ENCODE measurements at regions not wholly inside any gene's neighbourhood (a gene's known extent, or its start where the extent isn't known, plus 50 kb on each side); places are given as distances from the start of the nearest gene placed in this dataset.
"Not testable (repeated sequence)": the region's sequence is repeated elsewhere in the genome, so short reads cannot be mapped to it uniquely, and the experiment has no call there.

- not testable (repeated sequence) for H2AFZ ChIP-seq (ENCODE audit: low read length); H4K5ac ChIP-seq (ENCODE audit: insufficient read length, low read depth, low read length); H3K4me1 ChIP-seq (ENCODE audit: insufficient read depth, low read length); H3K9me3 ChIP-seq (ENCODE audit: control insufficient read depth, low read depth, low read length); H3K79me1 ChIP-seq (ENCODE audit: insufficient read depth, low read depth, low read length, poor library complexity, severe bottlenecking); H3K23me2 ChIP-seq (ENCODE audit: insufficient read length, low read depth, low read length, poor library complexity, severe bottlenecking); H3K18ac ChIP-seq (ENCODE audit: insufficient read length, low read depth, low read length); H3T11ph ChIP-seq (ENCODE audit: low read length); H3K79me2 ChIP-seq (ENCODE audit: insufficient read depth, low read length); H3K14ac ChIP-seq (ENCODE audit: insufficient read depth, low read length); H3K27me3 ChIP-seq (ENCODE audit: insufficient read depth, low read length); H3K9me3 Mint-ChIP-seq; H2AK5ac ChIP-seq (ENCODE audit: insufficient read length, low read length); H2BK120ac ChIP-seq (ENCODE audit: low read depth, low read length, poor library complexity, severe bottlenecking); H4K8ac ChIP-seq (replicated peaks; ENCODE audit: insufficient read length, low read depth, low read length); H3K27ac Mint-ChIP-seq; H3K4me1 Mint-ChIP-seq; H2BK20ac ChIP-seq (ENCODE audit: low read depth, low read length, poor library complexity, severe bottlenecking); H3K27ac ChIP-seq (ENCODE audit: insufficient read length, low read depth, low read length); H2BK5ac ChIP-seq (ENCODE audit: insufficient read length, low read length); H2BK12ac ChIP-seq (ENCODE audit: insufficient read length, low read depth, low read length); H4K91ac ChIP-seq (ENCODE audit: insufficient read length, low read depth, low read length); H3K56ac ChIP-seq (ENCODE audit: insufficient read length, low read depth, low read length); H3K36me3 Mint-ChIP-seq (ENCODE audit: insufficient read depth in 1 of 3, low read depth in 3 of 3); H3K9ac ChIP-seq (ENCODE audit: extremely low read depth, insufficient read length, low read length); DNase-seq; H3K23ac ChIP-seq (ENCODE audit: insufficient read length, low read depth, low read length); H3K4me2 ChIP-seq (ENCODE audit: insufficient read depth, insufficient read length, low read length); H3K4me3 Mint-ChIP-seq; H2BK15ac ChIP-seq (ENCODE audit: low read depth, low read length); H4K20me1 ChIP-seq (ENCODE audit: control insufficient read depth, insufficient read depth, insufficient read length); H3K27me3 Mint-ChIP-seq (ENCODE audit: low read depth); H3K4ac ChIP-seq (ENCODE audit: low read depth, low read length)
- no CpG with 5 or more reads among the region's 5 CpGs for WGBS (ENCODE audit: extremely low coverage, insufficient read length, low lambda C conversion rate)
Measured at GRCh38 chr2:111436411-111436810, 315.7 kb downstream of the BCL2L11 start.

- not testable (repeated sequence) for H3T11ph ChIP-seq (ENCODE audit: low read length); H3K4me1 Mint-ChIP-seq; H3K9me3 Mint-ChIP-seq
Measured at GRCh38 chr2:111437288-111437990, 316.7 kb downstream of the BCL2L11 start.

More at GRCh38 chr2:111437288-111437990, 316.7 kb downstream of the BCL2L11 start:
- H3K23ac ChIP-seq (ENCODE audit: insufficient read length, low read depth, low read length); H3K27me3 ChIP-seq (ENCODE audit: insufficient read depth, low read length); H3K4me2 ChIP-seq (ENCODE audit: insufficient read depth, insufficient read length, low read length); H4K91ac ChIP-seq (ENCODE audit: insufficient read length, low read depth, low read length); H3K79me2 ChIP-seq (ENCODE audit: insufficient read depth, low read length); H3K23me2 ChIP-seq (ENCODE audit: insufficient read length, low read depth, low read length, poor library complexity, severe bottlenecking); H3K18ac ChIP-seq (ENCODE audit: insufficient read length, low read depth, low read length); H3K9me3 ChIP-seq (ENCODE audit: control insufficient read depth, low read depth, low read length); H3K4me3 Mint-ChIP-seq; H3K9ac ChIP-seq (ENCODE audit: extremely low read depth, insufficient read length, low read length); H3K56ac ChIP-seq (ENCODE audit: insufficient read length, low read depth, low read length); H3K27me3 Mint-ChIP-seq (ENCODE audit: low read depth); H3K27ac Mint-ChIP-seq; H2BK120ac ChIP-seq (ENCODE audit: low read depth, low read length, poor library complexity, severe bottlenecking); H3K4me1 ChIP-seq (ENCODE audit: insufficient read depth, low read length); H4K20me1 ChIP-seq (ENCODE audit: control insufficient read depth, insufficient read depth, insufficient read length); DNase-seq; H3K79me1 ChIP-seq (ENCODE audit: insufficient read depth, low read depth, low read length, poor library complexity, severe bottlenecking); H3K14ac ChIP-seq (ENCODE audit: insufficient read depth, low read length); H2AK5ac ChIP-seq (ENCODE audit: insufficient read length, low read length); H3K36me3 Mint-ChIP-seq (ENCODE audit: insufficient read depth in 1 of 3, low read depth in 3 of 3); H4K5ac ChIP-seq (ENCODE audit: insufficient read length, low read depth, low read length); H2BK12ac ChIP-seq (ENCODE audit: insufficient read length, low read depth, low read length); H2BK15ac ChIP-seq (ENCODE audit: low read depth, low read length); H4K8ac ChIP-seq (replicated peaks; ENCODE audit: insufficient read length, low read depth, low read length); H2AFZ ChIP-seq (ENCODE audit: low read length); H2BK5ac ChIP-seq (ENCODE audit: insufficient read length, low read length); H3K4ac ChIP-seq (ENCODE audit: low read depth, low read length); H2BK20ac ChIP-seq (ENCODE audit: low read depth, low read length, poor library complexity, severe bottlenecking); H3K27ac ChIP-seq (ENCODE audit: insufficient read length, low read depth, low read length): not testable (repeated sequence)
- WGBS (ENCODE audit: extremely low coverage, insufficient read length, low lambda C conversion rate), result no CpG with 5 or more reads among the region's 7 CpGs

All from H9 (cell line).